ENCODE measurements at regions not wholly inside any gene's neighbourhood (a gene's known extent, or its start where the extent isn't known, plus 50 kb on each side); places are given as distances from the start of the nearest gene placed in this dataset.

DNA sequence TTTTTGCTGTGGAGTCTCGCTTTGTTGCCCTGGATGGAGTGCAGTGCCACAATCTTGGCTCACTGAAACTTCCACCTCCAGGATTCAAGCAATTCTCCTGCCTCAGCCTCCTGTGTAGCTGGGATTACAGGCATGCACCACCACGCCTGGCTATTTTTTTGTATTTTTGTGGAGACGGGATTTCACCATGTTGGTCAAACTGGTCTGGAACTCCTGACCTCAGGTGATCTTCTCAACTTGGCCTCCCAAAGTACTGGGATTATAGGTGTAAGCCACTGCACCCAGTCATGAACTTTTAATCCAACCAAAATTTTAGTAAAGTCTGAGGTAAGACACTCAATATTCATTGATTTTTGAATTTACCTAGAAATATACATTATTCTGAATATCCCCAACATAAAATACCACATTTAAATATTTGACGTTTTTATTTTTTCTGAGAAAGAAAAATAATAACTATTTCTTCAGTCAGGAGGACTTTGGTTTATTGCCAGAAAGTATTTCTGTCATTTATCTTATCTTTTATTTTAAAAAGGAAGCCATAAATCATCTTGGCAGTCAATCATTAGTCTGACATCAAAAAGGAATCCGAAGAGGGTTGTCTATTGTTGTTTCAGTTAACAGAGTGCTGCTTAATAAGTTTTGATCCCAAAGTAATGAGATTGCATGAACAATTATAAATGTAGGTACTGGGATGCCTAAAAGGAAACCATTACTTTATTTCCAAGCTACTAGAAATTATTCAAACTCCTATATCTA lies 102.2 kb upstream of the GRIA4 start:
- TF ChIP-seq FOSL1 (IDR thresholded peaks at IDR 0.05; ENCODE audit: low read depth) = no peak
- no peak for TF ChIP-seq SRF (IDR thresholded peaks at IDR 0.05; ENCODE audit: low read depth)
- TF ChIP-seq RAD21 (IDR thresholded peaks at IDR 0.05; ENCODE audit: low read depth) = no peak
- TF ChIP-seq, protein P1, sequence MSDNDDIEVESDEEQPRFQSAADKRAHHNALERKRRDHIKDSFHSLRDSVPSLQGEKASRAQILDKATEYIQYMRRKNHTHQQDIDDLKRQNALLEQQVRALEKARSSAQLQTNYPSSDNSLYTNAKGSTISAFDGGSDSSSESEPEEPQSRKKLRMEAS (IDR thresholded peaks at IDR 0.05) = no peak
- no peak for TF ChIP-seq EGR1 (IDR thresholded peaks at IDR 0.05; ENCODE audit: low read depth)
- TF ChIP-seq POLR2AphosphoS5 (IDR thresholded peaks at IDR 0.05; ENCODE audit: low read depth, low read length) = no peak
- no peak for TF ChIP-seq CEBPB (IDR thresholded peaks at IDR 0.05; ENCODE audit: low read depth)
- no peak for TF ChIP-seq ELF1 (IDR thresholded peaks at IDR 0.05; ENCODE audit: borderline replicate concordance, low read depth)
- TF ChIP-seq, protein P2, sequence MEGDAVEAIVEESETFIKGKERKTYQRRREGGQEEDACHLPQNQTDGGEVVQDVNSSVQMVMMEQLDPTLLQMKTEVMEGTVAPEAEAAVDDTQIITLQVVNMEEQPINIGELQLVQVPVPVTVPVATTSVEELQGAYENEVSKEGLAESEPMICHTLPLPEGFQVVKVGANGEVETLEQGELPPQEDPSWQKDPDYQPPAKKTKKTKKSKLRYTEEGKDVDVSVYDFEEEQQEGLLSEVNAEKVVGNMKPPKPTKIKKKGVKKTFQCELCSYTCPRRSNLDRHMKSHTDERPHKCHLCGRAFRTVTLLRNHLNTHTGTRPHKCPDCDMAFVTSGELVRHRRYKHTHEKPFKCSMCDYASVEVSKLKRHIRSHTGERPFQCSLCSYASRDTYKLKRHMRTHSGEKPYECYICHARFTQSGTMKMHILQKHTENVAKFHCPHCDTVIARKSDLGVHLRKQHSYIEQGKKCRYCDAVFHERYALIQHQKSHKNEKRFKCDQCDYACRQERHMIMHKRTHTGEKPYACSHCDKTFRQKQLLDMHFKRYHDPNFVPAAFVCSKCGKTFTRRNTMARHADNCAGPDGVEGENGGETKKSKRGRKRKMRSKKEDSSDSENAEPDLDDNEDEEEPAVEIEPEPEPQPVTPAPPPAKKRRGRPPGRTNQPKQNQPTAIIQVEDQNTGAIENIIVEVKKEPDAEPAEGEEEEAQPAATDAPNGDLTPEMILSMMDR (IDR thresholded peaks at IDR 0.05 in 2 of 3, conservative IDR thresholded peaks at IDR 0.05 in 1 of 3; ENCODE audit: borderline replicate concordance in 1 of 3, insufficient read depth in 1 of 3, low read depth in 2 of 3, low read length in 2 of 3) = no peak
- TF ChIP-seq, protein P3, sequence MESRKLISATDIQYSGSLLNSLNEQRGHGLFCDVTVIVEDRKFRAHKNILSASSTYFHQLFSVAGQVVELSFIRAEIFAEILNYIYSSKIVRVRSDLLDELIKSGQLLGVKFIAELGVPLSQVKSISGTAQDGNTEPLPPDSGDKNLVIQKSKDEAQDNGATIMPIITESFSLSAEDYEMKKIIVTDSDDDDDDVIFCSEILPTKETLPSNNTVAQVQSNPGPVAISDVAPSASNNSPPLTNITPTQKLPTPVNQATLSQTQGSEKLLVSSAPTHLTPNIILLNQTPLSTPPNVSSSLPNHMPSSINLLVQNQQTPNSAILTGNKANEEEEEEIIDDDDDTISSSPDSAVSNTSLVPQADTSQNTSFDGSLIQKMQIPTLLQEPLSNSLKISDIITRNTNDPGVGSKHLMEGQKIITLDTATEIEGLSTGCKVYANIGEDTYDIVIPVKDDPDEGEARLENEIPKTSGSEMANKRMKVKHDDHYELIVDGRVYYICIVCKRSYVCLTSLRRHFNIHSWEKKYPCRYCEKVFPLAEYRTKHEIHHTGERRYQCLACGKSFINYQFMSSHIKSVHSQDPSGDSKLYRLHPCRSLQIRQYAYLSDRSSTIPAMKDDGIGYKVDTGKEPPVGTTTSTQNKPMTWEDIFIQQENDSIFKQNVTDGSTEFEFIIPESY (IDR thresholded peaks at IDR 0.05; ENCODE audit: extremely low read depth, insufficient replicate concordance, low read length) = no peak
- no peak for TF ChIP-seq SIN3A (IDR thresholded peaks at IDR 0.05; ENCODE audit: low read depth)
- no peak for TF ChIP-seq ZNF274 (IDR thresholded peaks at IDR 0.05; ENCODE audit: low read depth, low read length)
- Histone ChIP-seq H3K9me3 (ENCODE audit: control insufficient read depth in 1 of 2, insufficient read depth in 1 of 2, low read depth in 1 of 2, low read length in 2 of 2) (no peaks in the 10 kb centered on the region), H3K4me3 (replicated peaks in 1 of 2; ENCODE audit: low read depth in 1 of 2, low read length in 2 of 2) (no peak overlapping the region), H3K4me1 (ENCODE audit: control insufficient read depth in 1 of 2, insufficient read depth in 2 of 2, low read length in 2 of 2) (no peaks in the 10 kb centered on the region), H4K20me1 (ENCODE audit: insufficient read depth) (no peaks in the 10 kb centered on the region), H3K27me3 (ENCODE audit: insufficient read depth, low read length) (no peaks in the 10 kb centered on the region), H3K9ac (ENCODE audit: low read length) (no peak overlapping the region), H3K9me2 (ENCODE audit: insufficient read depth) (no peaks in the 10 kb centered on the region), H2AFZ (ENCODE audit: low read depth, low read length, poor library complexity, severe bottlenecking) (no peak overlapping the region), H3K27ac (ENCODE audit: low read depth, low read length) (no peak overlapping the region), H3K4me2 (ENCODE audit: low read length) (no peak overlapping the region), H3K79me2 (ENCODE audit: insufficient read depth, low read length) (no peaks in the 10 kb centered on the region), H3K36me3 (ENCODE audit: control insufficient read depth in 1 of 2, insufficient read depth in 2 of 2, low read length in 2 of 2) (no peaks in the 10 kb centered on the region)
- DNase-seq (ENCODE audit: low read depth, low spot score) = no peak
- ChIA-PET CTCF (no interaction called here), RAD21 (ENCODE audit: low non-redundant PET in 1 of 2, low total read pairs in 2 of 2, uncharacterized antibody in 2 of 2, unreplicated experiment in 2 of 2) (no interaction called here), POLR2A (no interaction called here)
- BruUV-seq (replicated peaks) = no TSS peak
- intact Hi-C loops (cut with micrococcal nuclease) = no loop called here
- ATAC-seq = no peak

All from HCT116 (cell line).